Stimulated activated CD4-positive, alpha-beta T cell treated with anti-CD3 and anti-CD28 coated beads, Interleukin-2, amount 100 ng/mL, for 4 hours (primary cell): ENCODE measurements at regions not wholly inside any gene's neighbourhood (a gene's known extent, or its start where the extent isn't known, plus 50 kb on each side); places are given as distances from the start of the nearest gene placed in this dataset.
"Not testable (repeated sequence)": the region's sequence is repeated elsewhere in the genome, so short reads cannot be mapped to it uniquely, and the experiment has no call there.

ENCODE experiments used
- DNase-seq: peaks from one replicate; pipeline ENCODE4 v3.0.0-alpha.2; 2020; ENCODE audit warnings: low read depth

- not testable (repeated sequence) for DNase-seq
These were observed 63.8 kb downstream of the CLEC18A start for GRCh38 chr16:70014915-70015314.

GRCh38 chr16:70016751-70017150 is 65.6 kb downstream of the CLEC18A start:
- not testable (repeated sequence) for DNase-seq

- DNase-seq: peak; percentile 16
These were observed 67.1 kb downstream of the CLEC18A start for GRCh38 chr16:70018254-70018653.

GRCh38 chr16:70023207-70023606 is 72.1 kb downstream of the CLEC18A start:
- DNase-seq: not testable (repeated sequence)

- not testable (repeated sequence) for DNase-seq
These were observed 72.8 kb downstream of the CLEC18A start for GRCh38 chr16:70023956-70024355.

- DNase-seq: peak; percentile 18
These were observed 75.2 kb downstream of the CLEC18A start for GRCh38 chr16:70026165-70026854.

GRCh38 chr16:70032906-70033305 is 81.2 kb upstream of the PDPR start:
- DNase-seq: not testable (repeated sequence)

- not testable (repeated sequence) for DNase-seq
These were observed 76.2 kb upstream of the PDPR start for GRCh38 chr16:70037913-70038312.

GRCh38 chr16:70040554-70040953 is 73.6 kb upstream of the PDPR start:
- not testable (repeated sequence) for DNase-seq

- DNase-seq: not testable (repeated sequence)
These were observed 70.5 kb upstream of the PDPR start for GRCh38 chr16:70043538-70044067.

- not testable (repeated sequence) for DNase-seq
These were observed 67.6 kb upstream of the PDPR start for GRCh38 chr16:70046560-70046959.

- DNase-seq: not testable (repeated sequence)
These were observed 66.0 kb upstream of the PDPR start for GRCh38 chr16:70048083-70048482.

GRCh38 chr16:70058056-70058455 is 56.1 kb upstream of the PDPR start:
- DNase-seq: not testable (repeated sequence)

GRCh38 chr16:70059429-70059828 is 54.7 kb upstream of the PDPR start:
- not testable (repeated sequence) for DNase-seq

GRCh38 chr16:70060521-70061027 is 53.6 kb upstream of the PDPR start:
- not testable (repeated sequence) for DNase-seq

GRCh38 chr16:70061671-70062218 is 52.4 kb upstream of the PDPR start:
- DNase-seq: not testable (repeated sequence)

- DNase-seq: not testable (repeated sequence)
These were observed 51.2 kb upstream of the PDPR start for GRCh38 chr16:70062947-70063346.
